ENCODE measurements at regions not wholly inside any gene's neighbourhood (a gene's known extent, or its start where the extent isn't known, plus 50 kb on each side); places are given as distances from the start of the nearest gene placed in this dataset.
A peak's percentile ranks its signal among the peaks of the same experiment; 100 is the strongest.

DNA sequence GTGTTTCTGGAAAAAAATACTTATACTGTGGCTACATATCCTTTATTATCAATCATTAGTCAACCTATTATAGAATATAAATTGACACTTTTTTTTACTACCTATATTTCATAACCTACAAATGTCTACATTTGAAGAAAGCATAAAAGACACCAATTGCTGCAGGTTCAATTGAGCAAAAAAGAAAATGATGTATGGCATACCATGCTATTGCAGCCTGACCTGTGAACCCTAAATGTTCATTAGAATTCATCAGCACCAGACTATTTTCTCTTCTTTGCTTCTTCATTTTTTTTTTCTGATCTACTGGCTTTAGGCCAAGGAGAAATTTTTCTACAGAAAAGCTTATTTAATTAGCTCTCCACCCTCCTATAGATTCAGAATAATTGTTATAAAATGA lies 1628.2 kb upstream of the IGFBP7 start:
- no peak overlapping the region for H3K4me3 ChIP-seq
- no peak overlapping the region for H3K27ac ChIP-seq
- intact Hi-C loops (cut with DNase I; ENCODE audit: low total_unique reads): no loop called here
- DNase-seq: no peak
- H3K27me3 ChIP-seq (replicated peaks in 1 of 7): no peaks in the 10 kb centered on the region
- H3K9me3 ChIP-seq: peaks cover 0 to 6% (median 0%) of the 10 kb centered on the region in 8 donors
- TF ChIP-seq, protein P1, sequence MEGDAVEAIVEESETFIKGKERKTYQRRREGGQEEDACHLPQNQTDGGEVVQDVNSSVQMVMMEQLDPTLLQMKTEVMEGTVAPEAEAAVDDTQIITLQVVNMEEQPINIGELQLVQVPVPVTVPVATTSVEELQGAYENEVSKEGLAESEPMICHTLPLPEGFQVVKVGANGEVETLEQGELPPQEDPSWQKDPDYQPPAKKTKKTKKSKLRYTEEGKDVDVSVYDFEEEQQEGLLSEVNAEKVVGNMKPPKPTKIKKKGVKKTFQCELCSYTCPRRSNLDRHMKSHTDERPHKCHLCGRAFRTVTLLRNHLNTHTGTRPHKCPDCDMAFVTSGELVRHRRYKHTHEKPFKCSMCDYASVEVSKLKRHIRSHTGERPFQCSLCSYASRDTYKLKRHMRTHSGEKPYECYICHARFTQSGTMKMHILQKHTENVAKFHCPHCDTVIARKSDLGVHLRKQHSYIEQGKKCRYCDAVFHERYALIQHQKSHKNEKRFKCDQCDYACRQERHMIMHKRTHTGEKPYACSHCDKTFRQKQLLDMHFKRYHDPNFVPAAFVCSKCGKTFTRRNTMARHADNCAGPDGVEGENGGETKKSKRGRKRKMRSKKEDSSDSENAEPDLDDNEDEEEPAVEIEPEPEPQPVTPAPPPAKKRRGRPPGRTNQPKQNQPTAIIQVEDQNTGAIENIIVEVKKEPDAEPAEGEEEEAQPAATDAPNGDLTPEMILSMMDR (IDR thresholded peaks at IDR 0.05 in 8 of 11, conservative IDR thresholded peaks at IDR 0.05 in 3 of 11): no peak
- H3K36me3 ChIP-seq: no peaks in the 10 kb centered on the region
- no peaks in the 10 kb centered on the region for H3K4me1 ChIP-seq

DNA sequence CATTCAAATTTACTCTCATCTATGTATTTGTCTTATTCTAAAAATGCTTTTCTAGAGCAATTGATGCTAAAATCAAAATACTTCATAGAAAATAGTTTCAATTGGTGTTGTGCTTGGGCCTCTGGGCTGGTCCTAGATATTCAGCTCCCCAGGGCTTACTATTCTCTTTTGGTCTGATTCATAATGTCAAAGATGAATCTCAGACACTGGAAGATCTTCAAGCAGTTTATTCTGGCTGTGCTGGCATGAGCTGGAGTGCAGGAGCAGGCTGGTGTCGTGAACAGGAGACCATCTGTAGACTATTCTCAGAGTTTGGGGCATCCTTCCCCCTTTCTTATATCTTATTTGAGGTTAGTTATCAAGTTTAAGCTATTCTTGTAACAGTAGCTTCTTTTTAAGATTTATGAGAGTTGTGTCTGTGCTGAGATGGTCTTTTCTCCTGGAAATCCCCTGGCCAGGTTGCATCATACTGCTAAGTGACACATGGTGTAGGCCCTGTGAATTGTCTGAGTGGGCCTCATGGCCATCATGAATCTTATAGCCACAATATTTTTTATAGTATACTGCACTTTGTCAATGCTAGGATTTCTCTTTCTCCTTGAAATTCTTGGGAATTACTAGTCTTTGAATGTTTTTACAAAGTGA lies 1624.0 kb upstream of the IGFBP7 start:
- Histone ChIP-seq H3K4me1 (no peaks in the 10 kb centered on the region), H3K27ac (no peak overlapping the region), H3K9me3 (peaks cover 0 to 3% (median 0%) of the 10 kb centered on the region in 8 donors), H3K27me3 (replicated peaks in 1 of 7) (no peaks in the 10 kb centered on the region), H3K4me3 (no peak overlapping the region), H3K36me3 (no peaks in the 10 kb centered on the region)
- DNase-seq: no peak
- WGBS, 5 donors: 45 to 66% (median 48%) methylated on average over 1 of the region's 1 CpG
- TF ChIP-seq POLR2A (IDR thresholded peaks at IDR 0.05): no peak
- no peak for TF ChIP-seq POLR2AphosphoS5 (IDR thresholded peaks at IDR 0.05)
- TF ChIP-seq, protein P1 (IDR thresholded peaks at IDR 0.05 in 8 of 11, conservative IDR thresholded peaks at IDR 0.05 in 3 of 11): no peak
- intact Hi-C loops (cut with DNase I; ENCODE audit: low total_unique reads): no loop called here

DNA sequence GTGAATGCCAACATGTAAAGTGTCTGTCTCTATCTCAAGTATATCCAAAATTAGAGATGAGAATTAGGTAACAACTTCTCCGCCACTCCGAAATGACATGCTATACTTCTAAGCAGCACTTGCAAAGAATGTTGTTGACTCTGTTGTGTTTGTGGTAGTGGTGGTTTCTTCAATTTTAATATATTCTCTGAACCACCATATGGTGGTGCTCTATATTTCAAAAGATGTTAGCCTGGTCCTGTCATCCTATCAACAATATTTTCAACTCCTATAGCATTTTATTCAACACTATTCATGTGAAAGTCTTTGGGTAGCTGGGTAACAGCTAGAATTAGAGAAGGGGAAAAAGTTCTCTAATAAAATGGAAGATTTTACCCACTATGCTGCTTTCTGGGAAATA lies 1622.8 kb upstream of the IGFBP7 start:
- no peaks in the 10 kb centered on the region for H3K4me1 ChIP-seq
- H3K9me3 ChIP-seq: peaks cover 0 to 3% (median 0%) of the 10 kb centered on the region in 8 donors
- no peak overlapping the region for H3K27ac ChIP-seq
- no peaks in the 10 kb centered on the region for H3K27me3 ChIP-seq (replicated peaks in 1 of 7)
- TF ChIP-seq POLR2AphosphoS5 (IDR thresholded peaks at IDR 0.05): no peak
- TF ChIP-seq, protein P1 (IDR thresholded peaks at IDR 0.05 in 8 of 11, conservative IDR thresholded peaks at IDR 0.05 in 3 of 11): no peak
- TF ChIP-seq POLR2A (IDR thresholded peaks at IDR 0.05): no peak
- DNase-seq: no peak
- no peaks in the 10 kb centered on the region for H3K36me3 ChIP-seq
- H3K4me3 ChIP-seq: no peak overlapping the region
- WGBS, 5 donors: 91 to 97% (median 95%) methylated on average over 2 of the region's 2 CpGs
- intact Hi-C loops (cut with DNase I; ENCODE audit: low total_unique reads): no loop called here

DNA sequence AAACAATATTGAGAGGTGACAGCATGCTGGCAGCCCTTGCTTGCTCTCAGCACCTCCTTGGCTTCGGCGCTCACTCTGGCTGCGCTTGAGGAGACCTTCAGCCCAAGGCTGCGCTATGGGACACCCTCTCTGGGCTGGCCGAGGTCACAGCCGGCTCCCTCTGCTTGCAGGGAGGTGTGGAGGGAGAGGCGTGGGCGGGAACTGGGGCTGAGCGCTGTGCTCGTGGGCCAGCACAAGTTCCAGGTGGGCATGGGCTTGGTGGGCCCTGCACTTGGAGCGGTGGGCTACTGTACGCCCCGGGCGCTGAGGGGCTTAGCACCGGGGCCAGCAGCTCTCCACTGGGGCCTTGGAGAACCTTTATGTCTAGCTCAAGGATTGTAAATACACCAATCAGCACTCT lies 1613.8 kb upstream of the IGFBP7 start:
- no peaks in the 10 kb centered on the region for H3K36me3 ChIP-seq
- peaks cover 0 to 9% (median 2%) of the 10 kb centered on the region in 8 donors for H3K9me3 ChIP-seq
- no peak overlapping the region for H3K4me3 ChIP-seq
- no peaks in the 10 kb centered on the region for H3K27me3 ChIP-seq (replicated peaks in 1 of 7)
- intact Hi-C loops (cut with DNase I; ENCODE audit: low total_unique reads): no loop called here
- TF ChIP-seq POLR2AphosphoS5 (IDR thresholded peaks at IDR 0.05) (no peak), POLR2A (IDR thresholded peaks at IDR 0.05) (no peak)
- TF ChIP-seq, protein P1 (IDR thresholded peaks at IDR 0.05 in 8 of 11, conservative IDR thresholded peaks at IDR 0.05 in 3 of 11): no peak
- H3K27ac ChIP-seq: no peak overlapping the region
- H3K4me1 ChIP-seq: no peaks in the 10 kb centered on the region
- DNase-seq: peak; percentile 58
- WGBS, 5 donors: 78 to 88% (median 87%) methylated on average over 10 to 15 of the region's 15 CpGs

Measured in spleen (tissue), 11 donors.